ENCODE measurements at regions not wholly inside any gene's neighbourhood (a gene's known extent, or its start where the extent isn't known, plus 50 kb on each side); places are given as distances from the start of the nearest gene placed in this dataset.

- DNase-seq (ENCODE audit: insufficient read length, low spot score), result no peak
- TF ChIP-seq CTCF (IDR thresholded peaks at IDR 0.05; ENCODE audit: insufficient read depth, missing control alignments), result no peak
- no peak for FAIRE-seq
These were observed 276.7 kb downstream of the CHL1 start for GRCh38 chr3:473033-473800.

- TF ChIP-seq CTCF (IDR thresholded peaks at IDR 0.05; ENCODE audit: insufficient read depth, missing control alignments), result no peak
- DNase-seq (ENCODE audit: insufficient read length, low spot score) (no peak), FAIRE-seq (no peak)
These were observed 278.3 kb downstream of the CHL1 start for GRCh38 chr3:474828-475227.

- DNase-seq (ENCODE audit: insufficient read length, low spot score) (no peak), FAIRE-seq (no peak)
- TF ChIP-seq CTCF (IDR thresholded peaks at IDR 0.05; ENCODE audit: insufficient read depth, missing control alignments), result no peak
These were observed 283.5 kb downstream of the CHL1 start for GRCh38 chr3:480070-480469.

- no peak for DNase-seq (ENCODE audit: insufficient read length, low spot score)
- TF ChIP-seq CTCF (IDR thresholded peaks at IDR 0.05; ENCODE audit: insufficient read depth, missing control alignments), result no peak
- no peak for FAIRE-seq
These were observed 284.5 kb downstream of the CHL1 start for GRCh38 chr3:481111-481510.

- FAIRE-seq (no peak), DNase-seq (ENCODE audit: insufficient read length, low spot score) (no peak)
- TF ChIP-seq CTCF (IDR thresholded peaks at IDR 0.05; ENCODE audit: insufficient read depth, missing control alignments), result peak; percentile 50
These were observed 285.1 kb downstream of the CHL1 start for GRCh38 chr3:481680-482079.

DNA sequence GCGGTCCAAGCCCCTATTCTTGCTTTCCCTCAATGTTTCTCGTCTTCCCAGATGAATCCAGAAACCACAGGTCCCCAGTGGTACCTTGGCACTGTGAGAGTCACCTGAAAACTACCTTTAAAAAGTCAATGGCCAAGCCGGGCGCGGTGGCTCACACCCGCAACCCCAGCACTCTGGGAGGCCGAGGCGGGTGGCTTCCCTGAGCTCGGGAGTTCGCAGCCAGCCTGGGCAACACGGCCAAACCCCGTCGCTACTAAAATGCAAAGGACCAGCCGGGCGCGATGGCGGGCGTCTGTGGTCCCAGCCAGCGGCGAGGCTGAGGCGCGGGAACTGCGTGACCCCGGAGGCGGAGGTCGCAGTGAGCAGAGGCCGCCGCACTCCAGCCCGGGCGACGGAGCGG lies 285.9 kb downstream of the CHL1 start:
- no peak for FAIRE-seq
- no peak for DNase-seq (ENCODE audit: insufficient read length, low spot score)
- no peak for TF ChIP-seq CTCF (IDR thresholded peaks at IDR 0.05; ENCODE audit: insufficient read depth, missing control alignments)

GRCh38 chr3:484341-484740 lies 287.8 kb downstream of the CHL1 start:
- no peak for FAIRE-seq
- TF ChIP-seq CTCF (IDR thresholded peaks at IDR 0.05; ENCODE audit: insufficient read depth, missing control alignments), result no peak
- no peak for DNase-seq (ENCODE audit: insufficient read length, low spot score)

Data from D721Med (cell line).